ENCODE measurements at regions not wholly inside any gene's neighbourhood (a gene's known extent, or its start where the extent isn't known, plus 50 kb on each side); places are given as distances from the start of the nearest gene placed in this dataset.

- Histone ChIP-seq H3K9me3 (ENCODE audit: severe bottlenecking) (no peaks in the 10 kb centered on the region), H3K4me3 (ENCODE audit: low read depth, low read length) (no peak overlapping the region), H3K36me3 (no peaks in the 10 kb centered on the region), H3K27ac (no peak overlapping the region), H3K27me3 (ENCODE audit: insufficient read depth, low read depth, severe bottlenecking) (no peaks in the 10 kb centered on the region)
- no peak for DNase-seq
- no peak for TF ChIP-seq CTCF (IDR thresholded peaks at IDR 0.05; ENCODE audit: low read depth, low read length)
These were observed 465.3 kb downstream of the EIPR1 start for GRCh38 chr2:2912293-2912692.

GRCh38 chr2:2910259-2910658 lies 467.4 kb downstream of the EIPR1 start:
- no peak overlapping the region for H3K27ac ChIP-seq
- no peak for DNase-seq
- H3K27me3 ChIP-seq (ENCODE audit: insufficient read depth, low read depth, severe bottlenecking), result no peaks in the 10 kb centered on the region
- H3K9me3 ChIP-seq (ENCODE audit: severe bottlenecking), result no peaks in the 10 kb centered on the region
- H3K36me3 ChIP-seq, result no peaks in the 10 kb centered on the region
- TF ChIP-seq CTCF (IDR thresholded peaks at IDR 0.05; ENCODE audit: low read depth, low read length), result no peak
- H3K4me3 ChIP-seq (ENCODE audit: low read depth, low read length), result no peak overlapping the region

DNA sequence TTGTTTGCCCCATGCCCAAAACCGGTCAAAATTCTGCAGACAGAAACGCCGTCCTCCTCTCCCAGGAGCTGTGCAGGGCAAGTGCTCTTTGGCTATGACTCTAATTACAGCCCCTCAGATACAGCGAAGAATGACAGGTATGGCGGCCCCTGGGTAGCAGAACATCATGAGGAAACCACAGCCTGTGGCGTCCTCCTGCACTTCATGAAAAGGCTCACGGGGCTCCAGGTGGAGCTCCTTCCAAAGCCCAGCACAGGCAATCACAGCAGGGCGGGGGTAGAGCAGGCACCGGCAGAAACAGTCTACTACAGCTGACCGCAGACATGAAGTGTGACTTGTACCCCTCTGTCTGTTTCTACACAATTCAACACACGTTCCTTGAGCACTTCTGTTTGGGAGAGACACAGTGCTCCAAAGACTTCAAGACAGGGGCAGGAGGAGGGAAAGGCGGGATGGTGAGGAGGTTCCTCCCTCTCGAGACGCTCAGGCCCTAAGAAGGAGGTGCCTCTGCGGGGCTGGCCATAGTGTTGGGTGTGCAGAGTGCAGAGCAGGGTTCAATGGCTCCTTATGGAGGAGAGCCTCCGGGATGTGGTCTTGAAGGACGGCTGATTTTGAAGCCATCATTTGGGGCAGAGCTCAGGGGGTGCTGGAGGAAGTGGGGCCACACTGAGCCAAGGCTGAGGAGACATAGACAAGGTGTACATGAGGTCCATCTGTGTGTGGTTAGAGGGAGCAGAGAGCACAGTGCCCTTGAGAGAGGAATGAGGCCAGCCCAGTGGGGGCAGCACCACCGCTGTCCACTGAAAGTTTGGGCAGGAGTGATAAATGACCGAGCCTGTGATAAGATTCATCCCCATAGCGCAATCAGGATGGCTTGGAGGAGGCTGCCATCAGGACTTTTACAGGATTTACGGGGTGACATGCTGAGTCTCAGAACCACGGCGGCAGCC lies 468.3 kb downstream of the EIPR1 start:
- H3K36me3 ChIP-seq, result no peaks in the 10 kb centered on the region
- no peak overlapping the region for H3K27ac ChIP-seq
- DNase-seq, result no peak
- no peak for TF ChIP-seq CTCF (IDR thresholded peaks at IDR 0.05; ENCODE audit: low read depth, low read length)
- H3K4me3 ChIP-seq (ENCODE audit: low read depth, low read length), result no peak overlapping the region
- H3K9me3 ChIP-seq (ENCODE audit: severe bottlenecking), result no peaks in the 10 kb centered on the region
- H3K27me3 ChIP-seq (ENCODE audit: insufficient read depth, low read depth, severe bottlenecking), result no peaks in the 10 kb centered on the region

GRCh38 chr2:2906091-2906490 lies 471.5 kb downstream of the EIPR1 start:
- no peaks in the 10 kb centered on the region for H3K27me3 ChIP-seq (ENCODE audit: insufficient read depth, low read depth, severe bottlenecking)
- TF ChIP-seq CTCF (IDR thresholded peaks at IDR 0.05; ENCODE audit: low read depth, low read length), result no peak
- no peaks in the 10 kb centered on the region for H3K9me3 ChIP-seq (ENCODE audit: severe bottlenecking)
- H3K27ac ChIP-seq, result no peak overlapping the region
- no peak for DNase-seq
- H3K36me3 ChIP-seq, result no peaks in the 10 kb centered on the region
- no peak overlapping the region for H3K4me3 ChIP-seq (ENCODE audit: low read depth, low read length)

DNA sequence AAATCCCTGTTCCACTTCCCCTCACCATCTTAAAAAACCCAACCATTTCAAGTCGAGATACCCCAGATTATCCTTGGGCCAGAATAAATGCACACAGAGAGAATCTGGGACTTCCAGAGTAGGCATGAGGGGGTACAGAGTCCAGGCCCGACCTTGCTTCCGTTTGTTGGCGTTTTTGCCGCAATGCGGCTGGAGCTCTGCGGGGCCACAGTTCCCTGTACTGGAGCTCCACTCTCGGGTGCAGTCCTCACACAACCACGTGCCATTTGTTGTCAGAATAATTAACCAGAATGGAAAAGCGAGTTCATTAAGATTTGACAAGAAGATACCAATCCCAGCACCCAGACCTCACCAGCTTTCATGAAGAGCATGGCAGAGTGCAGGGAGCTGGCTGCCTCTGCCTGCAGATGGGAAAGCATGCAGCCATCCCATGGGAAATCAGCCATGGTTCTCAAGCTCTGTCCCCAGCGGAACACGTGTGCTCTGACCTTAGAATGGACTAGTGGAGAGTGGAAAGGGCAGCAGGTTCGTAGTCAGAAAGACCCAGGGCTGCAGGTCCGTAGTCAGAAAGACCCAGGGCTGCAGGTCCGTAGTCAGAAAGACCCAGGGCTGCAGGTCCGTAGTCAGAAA lies 472.8 kb downstream of the EIPR1 start:
- no peak for TF ChIP-seq CTCF (IDR thresholded peaks at IDR 0.05; ENCODE audit: low read depth, low read length)
- DNase-seq, result no peak
- Histone ChIP-seq H3K27ac (no peak overlapping the region), H3K36me3 (no peaks in the 10 kb centered on the region), H3K4me3 (ENCODE audit: low read depth, low read length) (no peak overlapping the region), H3K27me3 (ENCODE audit: insufficient read depth, low read depth, severe bottlenecking) (no peaks in the 10 kb centered on the region), H3K9me3 (ENCODE audit: severe bottlenecking) (no peaks in the 10 kb centered on the region)

All from WERI-Rb-1 (cell line).